Tibial nerve (tissue), 4 donors: ENCODE measurements at regions not wholly inside any gene's neighbourhood (a gene's known extent, or its start where the extent isn't known, plus 50 kb on each side); places are given as distances from the start of the nearest gene placed in this dataset.

Experiments
- CTCF ChIP-seq, 5 experiments: fragments of 200-600 bp in 3 of 5; fragments of 450-650 bp in 2 of 5; sonication (generic) in 3 of 5; IDR thresholded peaks; one replicate each; pipeline ENCODE4 v1.5.1; 2016 to 2019; ENCODE audit warnings: antibody characterized with exemption in 5 of 5, mild to moderate bottlenecking in 3 of 5, moderate library complexity in 2 of 5
- EP300 ChIP-seq, 2 donors: sonication (generic); formaldehyde crosslinking; IDR thresholded peaks; one replicate each; pipeline ENCODE4 v1.6.1; 2017; ENCODE audit warnings: antibody characterized with exemption in 2 of 2, mild to moderate bottlenecking in 1 of 2
- POLR2A ChIP-seq, 2 donors: fragments of 450-650 bp; IDR thresholded peaks; one replicate each; pipeline ENCODE4 v1.6.1; 2017; ENCODE audit warnings: antibody characterized with exemption in 2 of 2, mild to moderate bottlenecking in 2 of 2, moderate library complexity in 2 of 2

GRCh38 chr16:6633456-6633855, 699.2 kb upstream of the RBFOX1 start:
- TF ChIP-seq CTCF (IDR thresholded peaks at IDR 0.05) (no peak), POLR2A (IDR thresholded peaks at IDR 0.05) (no peak), EP300 (IDR thresholded peaks at IDR 0.05) (no peak)
